Thyroid gland (tissue), 4 donors: ENCODE measurements at regions not wholly inside any gene's neighbourhood (a gene's known extent, or its start where the extent isn't known, plus 50 kb on each side); places are given as distances from the start of the nearest gene placed in this dataset.

Experiments used
- CTCF ChIP-seq, 6 experiments: fragments of 200-600 bp in 3 of 6; fragments of 450-650 bp in 3 of 6; sonication (generic) in 3 of 6; IDR thresholded peaks; one replicate each; pipeline ENCODE4 v1.5.1; 2016 to 2019; ENCODE audit warnings: antibody characterized with exemption in 6 of 6, mild to moderate bottlenecking in 2 of 6, inconsistent platforms in 1 of 6, moderate library complexity in 1 of 6
- POLR2A ChIP-seq, 2 donors: fragments of 450-650 bp; IDR thresholded peaks; one replicate each; pipeline ENCODE4 v1.6.1; 2017; ENCODE audit warnings: antibody characterized with exemption in 2 of 2, mild to moderate bottlenecking in 2 of 2, moderate library complexity in 1 of 2

- TF ChIP-seq CTCF (IDR thresholded peaks at IDR 0.05), result no peak
- no peak for TF ChIP-seq POLR2A (IDR thresholded peaks at IDR 0.05)
Measured at GRCh38 chr4:124061413-124061812, 651.1 kb downstream of the ANKRD50 start.
